ENCODE measurements at regions not wholly inside any gene's neighbourhood (a gene's known extent, or its start where the extent isn't known, plus 50 kb on each side); places are given as distances from the start of the nearest gene placed in this dataset.

DNA sequence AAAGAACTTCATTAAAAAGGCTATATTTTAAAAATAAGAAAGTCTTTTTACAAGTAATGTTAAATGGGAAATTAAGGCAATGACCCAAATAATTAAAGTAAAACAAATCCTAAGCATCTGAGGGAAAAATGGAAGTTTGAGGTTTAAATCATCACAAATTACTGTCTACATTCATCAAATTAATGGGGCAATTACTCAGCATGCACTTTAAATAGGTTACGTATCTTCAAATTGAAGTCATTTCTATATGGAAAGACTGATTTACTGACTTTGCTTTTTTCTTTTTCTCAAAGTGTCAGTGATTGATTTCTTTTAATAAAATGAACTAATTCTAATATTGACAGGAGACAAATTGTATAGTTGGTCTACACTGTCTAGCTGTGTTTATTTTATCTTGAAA, 1452.3 kb downstream of the NCAM2 start:
- Mint-ChIP-seq H3K4me3 (no peak overlapping the region), H3K27ac (no peak overlapping the region), H3K9me3 (0 out of 2 replicates have a peak, but pooled peaks cover 3% of the 10 kb centered on the region), H3K4me1 (no peaks in the 10 kb centered on the region), H3K36me3 (no peaks in the 10 kb centered on the region), H3K27me3 (ENCODE audit: low read depth) (no peaks in the 10 kb centered on the region)
- CTCF ChIA-PET: no interaction called here
- TF ChIP-seq, protein P1, sequence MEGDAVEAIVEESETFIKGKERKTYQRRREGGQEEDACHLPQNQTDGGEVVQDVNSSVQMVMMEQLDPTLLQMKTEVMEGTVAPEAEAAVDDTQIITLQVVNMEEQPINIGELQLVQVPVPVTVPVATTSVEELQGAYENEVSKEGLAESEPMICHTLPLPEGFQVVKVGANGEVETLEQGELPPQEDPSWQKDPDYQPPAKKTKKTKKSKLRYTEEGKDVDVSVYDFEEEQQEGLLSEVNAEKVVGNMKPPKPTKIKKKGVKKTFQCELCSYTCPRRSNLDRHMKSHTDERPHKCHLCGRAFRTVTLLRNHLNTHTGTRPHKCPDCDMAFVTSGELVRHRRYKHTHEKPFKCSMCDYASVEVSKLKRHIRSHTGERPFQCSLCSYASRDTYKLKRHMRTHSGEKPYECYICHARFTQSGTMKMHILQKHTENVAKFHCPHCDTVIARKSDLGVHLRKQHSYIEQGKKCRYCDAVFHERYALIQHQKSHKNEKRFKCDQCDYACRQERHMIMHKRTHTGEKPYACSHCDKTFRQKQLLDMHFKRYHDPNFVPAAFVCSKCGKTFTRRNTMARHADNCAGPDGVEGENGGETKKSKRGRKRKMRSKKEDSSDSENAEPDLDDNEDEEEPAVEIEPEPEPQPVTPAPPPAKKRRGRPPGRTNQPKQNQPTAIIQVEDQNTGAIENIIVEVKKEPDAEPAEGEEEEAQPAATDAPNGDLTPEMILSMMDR (IDR thresholded peaks at IDR 0.05): no peak
- no peak for TF ChIP-seq MYBL2 (CRISPR knock-in tag; IDR thresholded peaks at IDR 0.05)
- TF ChIP-seq ZNF232 (CRISPR knock-in tag; IDR thresholded peaks at IDR 0.05): no peak
- TF ChIP-seq, protein P2, sequence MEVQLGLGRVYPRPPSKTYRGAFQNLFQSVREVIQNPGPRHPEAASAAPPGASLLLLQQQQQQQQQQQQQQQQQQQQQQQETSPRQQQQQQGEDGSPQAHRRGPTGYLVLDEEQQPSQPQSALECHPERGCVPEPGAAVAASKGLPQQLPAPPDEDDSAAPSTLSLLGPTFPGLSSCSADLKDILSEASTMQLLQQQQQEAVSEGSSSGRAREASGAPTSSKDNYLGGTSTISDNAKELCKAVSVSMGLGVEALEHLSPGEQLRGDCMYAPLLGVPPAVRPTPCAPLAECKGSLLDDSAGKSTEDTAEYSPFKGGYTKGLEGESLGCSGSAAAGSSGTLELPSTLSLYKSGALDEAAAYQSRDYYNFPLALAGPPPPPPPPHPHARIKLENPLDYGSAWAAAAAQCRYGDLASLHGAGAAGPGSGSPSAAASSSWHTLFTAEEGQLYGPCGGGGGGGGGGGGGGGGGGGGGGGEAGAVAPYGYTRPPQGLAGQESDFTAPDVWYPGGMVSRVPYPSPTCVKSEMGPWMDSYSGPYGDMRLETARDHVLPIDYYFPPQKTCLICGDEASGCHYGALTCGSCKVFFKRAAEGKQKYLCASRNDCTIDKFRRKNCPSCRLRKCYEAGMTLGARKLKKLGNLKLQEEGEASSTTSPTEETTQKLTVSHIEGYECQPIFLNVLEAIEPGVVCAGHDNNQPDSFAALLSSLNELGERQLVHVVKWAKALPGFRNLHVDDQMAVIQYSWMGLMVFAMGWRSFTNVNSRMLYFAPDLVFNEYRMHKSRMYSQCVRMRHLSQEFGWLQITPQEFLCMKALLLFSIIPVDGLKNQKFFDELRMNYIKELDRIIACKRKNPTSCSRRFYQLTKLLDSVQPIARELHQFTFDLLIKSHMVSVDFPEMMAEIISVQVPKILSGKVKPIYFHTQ (CRISPR knock-in tag; IDR thresholded peaks at IDR 0.05): no peak
- TF ChIP-seq, protein P3, sequence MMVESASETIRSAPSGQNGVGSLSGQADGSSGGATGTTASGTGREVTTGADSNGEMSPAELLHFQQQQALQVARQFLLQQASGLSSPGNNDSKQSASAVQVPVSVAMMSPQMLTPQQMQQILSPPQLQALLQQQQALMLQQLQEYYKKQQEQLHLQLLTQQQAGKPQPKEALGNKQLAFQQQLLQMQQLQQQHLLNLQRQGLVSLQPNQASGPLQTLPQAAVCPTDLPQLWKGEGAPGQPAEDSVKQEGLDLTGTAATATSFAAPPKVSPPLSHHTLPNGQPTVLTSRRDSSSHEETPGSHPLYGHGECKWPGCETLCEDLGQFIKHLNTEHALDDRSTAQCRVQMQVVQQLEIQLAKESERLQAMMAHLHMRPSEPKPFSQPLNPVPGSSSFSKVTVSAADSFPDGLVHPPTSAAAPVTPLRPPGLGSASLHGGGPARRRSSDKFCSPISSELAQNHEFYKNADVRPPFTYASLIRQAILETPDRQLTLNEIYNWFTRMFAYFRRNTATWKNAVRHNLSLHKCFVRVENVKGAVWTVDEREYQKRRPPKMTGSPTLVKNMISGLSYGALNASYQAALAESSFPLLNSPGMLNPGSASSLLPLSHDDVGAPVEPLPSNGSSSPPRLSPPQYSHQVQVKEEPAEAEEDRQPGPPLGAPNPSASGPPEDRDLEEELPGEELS (CRISPR knock-in tag; IDR thresholded peaks at IDR 0.05): no peak
- TF ChIP-seq ESRRA (CRISPR knock-in tag; IDR thresholded peaks at IDR 0.05; ENCODE audit: borderline replicate concordance): no peak
- TF ChIP-seq EMX1 (CRISPR knock-in tag; IDR thresholded peaks at IDR 0.05): no peak
- TF ChIP-seq ATF1 (CRISPR knock-in tag; IDR thresholded peaks at IDR 0.05): no peak
- TF ChIP-seq, protein P4, sequence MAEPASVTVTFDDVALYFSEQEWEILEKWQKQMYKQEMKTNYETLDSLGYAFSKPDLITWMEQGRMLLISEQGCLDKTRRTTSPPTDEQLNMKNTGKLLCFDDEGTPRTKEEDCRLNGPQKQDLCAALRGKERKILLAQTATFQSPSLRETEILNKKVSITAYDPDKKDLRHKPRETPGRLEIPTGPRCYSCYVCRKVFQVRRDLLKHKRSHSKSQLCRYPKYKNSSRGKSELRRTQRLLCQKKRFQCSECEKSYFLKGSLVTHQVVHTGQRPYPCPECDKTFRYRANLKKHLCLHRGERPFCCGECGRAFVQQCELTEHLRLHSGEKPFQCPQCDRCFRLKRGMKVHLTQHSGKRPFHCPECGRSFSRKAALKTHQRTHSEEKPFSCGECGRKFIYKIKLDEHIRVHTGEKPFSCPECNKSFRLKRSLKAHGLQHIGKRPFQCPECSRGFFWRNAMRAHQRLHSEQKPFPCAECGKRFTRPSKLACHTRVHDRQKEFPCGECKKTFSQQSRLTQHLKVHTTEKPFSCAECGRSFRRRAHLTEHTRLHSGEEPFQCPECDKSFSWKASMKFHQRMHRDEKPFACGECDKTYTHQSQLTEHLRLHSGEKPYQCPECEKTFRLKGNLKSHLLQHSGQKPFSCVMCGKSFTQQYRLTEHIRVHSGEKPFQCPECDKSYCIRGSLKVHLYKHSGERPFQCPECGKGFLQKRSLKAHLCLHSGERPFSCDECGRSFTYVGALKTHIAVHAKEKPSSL (CRISPR knock-in tag; conservative IDR thresholded peaks at IDR 0.05): no peak
- no peak for TF ChIP-seq FOXJ3 (CRISPR knock-in tag; IDR thresholded peaks at IDR 0.05; ENCODE audit: borderline replicate concordance)
- TF ChIP-seq, protein P5, sequence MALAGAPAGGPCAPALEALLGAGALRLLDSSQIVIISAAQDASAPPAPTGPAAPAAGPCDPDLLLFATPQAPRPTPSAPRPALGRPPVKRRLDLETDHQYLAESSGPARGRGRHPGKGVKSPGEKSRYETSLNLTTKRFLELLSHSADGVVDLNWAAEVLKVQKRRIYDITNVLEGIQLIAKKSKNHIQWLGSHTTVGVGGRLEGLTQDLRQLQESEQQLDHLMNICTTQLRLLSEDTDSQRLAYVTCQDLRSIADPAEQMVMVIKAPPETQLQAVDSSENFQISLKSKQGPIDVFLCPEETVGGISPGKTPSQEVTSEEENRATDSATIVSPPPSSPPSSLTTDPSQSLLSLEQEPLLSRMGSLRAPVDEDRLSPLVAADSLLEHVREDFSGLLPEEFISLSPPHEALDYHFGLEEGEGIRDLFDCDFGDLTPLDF (CRISPR knock-in tag; IDR thresholded peaks at IDR 0.05): no peak
- no peak for TF ChIP-seq FOXP1 (CRISPR knock-in tag; IDR thresholded peaks at IDR 0.05; ENCODE audit: borderline replicate concordance)
- TF ChIP-seq, protein P6, sequence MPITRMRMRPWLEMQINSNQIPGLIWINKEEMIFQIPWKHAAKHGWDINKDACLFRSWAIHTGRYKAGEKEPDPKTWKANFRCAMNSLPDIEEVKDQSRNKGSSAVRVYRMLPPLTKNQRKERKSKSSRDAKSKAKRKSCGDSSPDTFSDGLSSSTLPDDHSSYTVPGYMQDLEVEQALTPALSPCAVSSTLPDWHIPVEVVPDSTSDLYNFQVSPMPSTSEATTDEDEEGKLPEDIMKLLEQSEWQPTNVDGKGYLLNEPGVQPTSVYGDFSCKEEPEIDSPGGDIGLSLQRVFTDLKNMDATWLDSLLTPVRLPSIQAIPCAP (CRISPR knock-in tag; IDR thresholded peaks at IDR 0.05): no peak
- TF ChIP-seq NR3C1 (CRISPR knock-in tag; conservative IDR thresholded peaks at IDR 0.05; ENCODE audit: low read depth): no peak
- no peak for TF ChIP-seq CBFB (CRISPR knock-in tag; IDR thresholded peaks at IDR 0.05; ENCODE audit: low read depth)
- TF ChIP-seq, protein P7, sequence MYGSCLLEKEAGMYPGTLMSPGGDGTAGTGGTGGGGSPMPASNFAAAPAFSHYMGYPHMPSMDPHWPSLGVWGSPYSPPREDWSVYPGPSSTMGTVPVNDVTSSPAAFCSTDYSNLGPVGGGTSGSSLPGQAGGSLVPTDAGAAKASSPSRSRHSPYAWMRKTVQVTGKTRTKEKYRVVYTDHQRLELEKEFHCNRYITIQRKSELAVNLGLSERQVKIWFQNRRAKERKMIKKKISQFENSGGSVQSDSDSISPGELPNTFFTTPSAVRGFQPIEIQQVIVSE (CRISPR knock-in tag; IDR thresholded peaks at IDR 0.05; ENCODE audit: borderline replicate concordance): no peak
- TF ChIP-seq, protein P8, sequence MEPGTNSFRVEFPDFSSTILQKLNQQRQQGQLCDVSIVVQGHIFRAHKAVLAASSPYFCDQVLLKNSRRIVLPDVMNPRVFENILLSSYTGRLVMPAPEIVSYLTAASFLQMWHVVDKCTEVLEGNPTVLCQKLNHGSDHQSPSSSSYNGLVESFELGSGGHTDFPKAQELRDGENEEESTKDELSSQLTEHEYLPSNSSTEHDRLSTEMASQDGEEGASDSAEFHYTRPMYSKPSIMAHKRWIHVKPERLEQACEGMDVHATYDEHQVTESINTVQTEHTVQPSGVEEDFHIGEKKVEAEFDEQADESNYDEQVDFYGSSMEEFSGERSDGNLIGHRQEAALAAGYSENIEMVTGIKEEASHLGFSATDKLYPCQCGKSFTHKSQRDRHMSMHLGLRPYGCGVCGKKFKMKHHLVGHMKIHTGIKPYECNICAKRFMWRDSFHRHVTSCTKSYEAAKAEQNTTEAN (CRISPR knock-in tag; IDR thresholded peaks at IDR 0.05): no peak
- no peak for TF ChIP-seq ZBTB21 (CRISPR knock-in tag; IDR thresholded peaks at IDR 0.05; ENCODE audit: borderline replicate concordance)
- POLR2A ChIA-PET: no interaction called here
- DNase-seq (ENCODE audit: low spot score) (no peak), ATAC-seq (no peak)

All from WTC11 (cell line).